ENCODE measurements at regions not wholly inside any gene's neighbourhood (a gene's known extent, or its start where the extent isn't known, plus 50 kb on each side); places are given as distances from the start of the nearest gene placed in this dataset.

- no peaks in the 10 kb centered on the region for H4K20me1 ChIP-seq (ENCODE audit: insufficient read depth, low read length)
- H3K36me3 ChIP-seq (replicated peaks in 1 of 2; ENCODE audit: control insufficient read depth in 1 of 2, insufficient read depth in 2 of 2, low read length in 2 of 2): no peaks in the 10 kb centered on the region
- H3K27me3 ChIP-seq (ENCODE audit: control insufficient read depth in 1 of 2, insufficient read depth in 2 of 2, low read length in 2 of 2): no peaks in the 10 kb centered on the region
- FAIRE-seq: no peak
- intact Hi-C loops (cut with micrococcal nuclease; ENCODE audit: unreplicated experiment) (no loop called here), in situ Hi-C loops (cut with HindIII; ENCODE audit: extremely low pct_ligation_motif_present, low pct_unique_long_range_greater_than_20kb) (no loop called here)
- POLR2A ChIA-PET: no interaction called here
- 10% methylated on average over 2 of the region's 2 CpGs for WGBS (ENCODE audit: low lambda C conversion rate)
- no peaks in the 10 kb centered on the region for H3K4me1 ChIP-seq (ENCODE audit: insufficient read depth, low read length)
- H3K9me3 ChIP-seq (ENCODE audit: low read length): peaks cover 7% of the 10 kb centered on the region; the same call in 1 of the 2 replicates
- no peak for DNase-seq (ENCODE audit: low spot score)
- TF ChIP-seq SETDB1 (CRISPR knock-in tag; IDR thresholded peaks at IDR 0.05; ENCODE audit: borderline replicate concordance) (0 out of 2 replicates have a peak, but pooled peaks have one; percentile 16), ZNF569 (CRISPR knock-in tag; IDR thresholded peaks at IDR 0.05; ENCODE audit: borderline replicate concordance) (no peak), ZNF431 (CRISPR knock-in tag; IDR thresholded peaks at IDR 0.05; ENCODE audit: borderline replicate concordance, low read depth) (peak; percentile 98)
- no TSS peak for BruUV-seq (replicated peaks)
- H3K4me2 ChIP-seq (ENCODE audit: low read depth, low read length): no peak overlapping the region
- no peak overlapping the region for H2AFZ ChIP-seq (ENCODE audit: low read length)
- H3K27ac ChIP-seq (ENCODE audit: extremely low read length, insufficient read depth, low read length): no peak overlapping the region
- no peaks in the 10 kb centered on the region for H3K79me2 ChIP-seq (ENCODE audit: insufficient read depth, low read length)
- no peak overlapping the region for H3K4me3 ChIP-seq (replicated peaks in 1 of 3; ENCODE audit: insufficient read depth in 1 of 3, low read depth in 2 of 3, low read length in 3 of 3)
- H3K9ac ChIP-seq (ENCODE audit: insufficient read depth, low read depth, low read length): no peak overlapping the region
- ATAC-seq: no peak
- CTCF ChIA-PET (ENCODE audit: low intra/inter-chr PET ratio, low total read pairs): no interaction called here
These were observed 51.8 kb upstream of the PPP1R9A start for GRCh38 chr7:94855589-94855988.

GRCh38 chr7:94856643-94857042, 50.8 kb upstream of the PPP1R9A start:
- Histone ChIP-seq H3K9me3 (ENCODE audit: low read length) (peaks cover 7% of the 10 kb centered on the region; the same call in 1 of the 2 replicates), H3K36me3 (replicated peaks in 1 of 2; ENCODE audit: control insufficient read depth in 1 of 2, insufficient read depth in 2 of 2, low read length in 2 of 2) (no peaks in the 10 kb centered on the region), H2AFZ (ENCODE audit: low read length) (no peak overlapping the region), H3K27ac (ENCODE audit: extremely low read length, insufficient read depth, low read length) (no peak overlapping the region), H3K4me3 (replicated peaks in 1 of 3; ENCODE audit: insufficient read depth in 1 of 3, low read depth in 2 of 3, low read length in 3 of 3) (no peak overlapping the region), H3K4me2 (ENCODE audit: low read depth, low read length) (no peak overlapping the region), H3K4me1 (ENCODE audit: insufficient read depth, low read length) (no peaks in the 10 kb centered on the region), H3K27me3 (ENCODE audit: control insufficient read depth in 1 of 2, insufficient read depth in 2 of 2, low read length in 2 of 2) (no peaks in the 10 kb centered on the region), H4K20me1 (ENCODE audit: insufficient read depth, low read length) (no peaks in the 10 kb centered on the region), H3K9ac (ENCODE audit: insufficient read depth, low read depth, low read length) (no peak overlapping the region), H3K79me2 (ENCODE audit: insufficient read depth, low read length) (no peaks in the 10 kb centered on the region)
- intact Hi-C loops (cut with micrococcal nuclease; ENCODE audit: unreplicated experiment): no loop called here
- in situ Hi-C loops (cut with HindIII; ENCODE audit: extremely low pct_ligation_motif_present, low pct_unique_long_range_greater_than_20kb): no loop called here
- POLR2A ChIA-PET: no interaction called here
- DNase-seq (ENCODE audit: low spot score) (peak; percentile 5), FAIRE-seq (no peak), ATAC-seq (no peak)
- BruUV-seq (replicated peaks): no TSS peak
- WGBS (ENCODE audit: low lambda C conversion rate): 7% methylated on average over 1 of the region's 1 CpG
- CTCF ChIA-PET (ENCODE audit: low intra/inter-chr PET ratio, low total read pairs): no interaction called here
- no peak for TF ChIP-seq MED8 (CRISPR knock-in tag; IDR thresholded peaks at IDR 0.05; ENCODE audit: insufficient replicate concordance)
- TF ChIP-seq GMEB1 (CRISPR knock-in tag; IDR thresholded peaks at IDR 0.05; ENCODE audit: borderline replicate concordance): no peak
- peak in 1 of 2 experiments; percentile 8; a peak in 1 of 4 replicates for TF ChIP-seq EP300 (IDR thresholded peaks at IDR 0.05; ENCODE audit: low read depth in 2 of 2, low read length in 2 of 2)
- no peak for TF ChIP-seq EP300 (CRISPR knock-in tag; IDR thresholded peaks at IDR 0.05; ENCODE audit: borderline replicate concordance)
- no peak for TF ChIP-seq SOX13 (IDR thresholded peaks at IDR 0.05)
- TF ChIP-seq SOX13 (CRISPR knock-in tag; conservative IDR thresholded peaks at IDR 0.05 in 1 of 2, IDR thresholded peaks at IDR 0.05 in 1 of 2): peak in 1 of 2 experiments; percentile 63; a peak in 1 of 4 replicates
- TF ChIP-seq ARID5B (CRISPR knock-in tag; IDR thresholded peaks at IDR 0.05): 0 out of 2 replicates have a peak, but pooled peaks have one; percentile 10
